ENCODE measurements at regions not wholly inside any gene's neighbourhood (a gene's known extent, or its start where the extent isn't known, plus 50 kb on each side); places are given as distances from the start of the nearest gene placed in this dataset.

GRCh38 chr9:80649496-80649895 is 1039.9 kb downstream of the TLE1 start:
- no peak overlapping the region for H3K4me3 ChIP-seq (ENCODE audit: low read depth, low read length)
- no peak for DNase-seq (ENCODE audit: low read depth)
- TF ChIP-seq CTCF (IDR thresholded peaks at IDR 0.05; ENCODE audit: low read depth, low read length, missing control alignments), result no peak

DNA sequence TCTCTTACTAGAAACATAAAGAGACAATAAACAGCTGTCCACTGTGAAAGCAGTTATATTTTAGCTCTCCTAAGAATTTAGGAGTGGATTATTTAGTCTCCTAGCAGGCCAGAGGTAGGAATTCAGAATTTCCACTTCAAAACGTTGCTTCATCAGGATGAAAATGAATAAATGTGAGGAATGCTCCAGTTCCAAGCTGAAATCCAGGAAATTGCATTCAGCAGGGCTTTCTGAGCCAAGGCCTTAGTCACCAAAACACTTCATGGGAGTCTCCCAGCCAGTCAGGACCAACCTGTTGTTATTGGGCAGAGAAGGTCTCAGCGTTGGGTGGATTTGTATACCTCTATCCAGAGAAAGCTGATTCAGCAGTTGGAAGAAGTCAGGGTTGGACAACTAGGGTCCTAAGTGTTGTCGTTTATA is 1040.3 kb downstream of the TLE1 start:
- no peak for TF ChIP-seq CTCF (IDR thresholded peaks at IDR 0.05; ENCODE audit: low read depth, low read length, missing control alignments)
- no peak for DNase-seq (ENCODE audit: low read depth)

GRCh38 chr9:80648336-80648735 is 1041.0 kb downstream of the TLE1 start:
- no peak overlapping the region for H3K4me3 ChIP-seq (ENCODE audit: low read depth, low read length)
- no peak for TF ChIP-seq CTCF (IDR thresholded peaks at IDR 0.05; ENCODE audit: low read depth, low read length, missing control alignments)
- DNase-seq (ENCODE audit: low read depth), result no peak

More for the DNA sequence above, 1040.3 kb downstream of the TLE1 start:
- H3K4me3 ChIP-seq (ENCODE audit: low read depth, low read length), result no peak overlapping the region

DNA sequence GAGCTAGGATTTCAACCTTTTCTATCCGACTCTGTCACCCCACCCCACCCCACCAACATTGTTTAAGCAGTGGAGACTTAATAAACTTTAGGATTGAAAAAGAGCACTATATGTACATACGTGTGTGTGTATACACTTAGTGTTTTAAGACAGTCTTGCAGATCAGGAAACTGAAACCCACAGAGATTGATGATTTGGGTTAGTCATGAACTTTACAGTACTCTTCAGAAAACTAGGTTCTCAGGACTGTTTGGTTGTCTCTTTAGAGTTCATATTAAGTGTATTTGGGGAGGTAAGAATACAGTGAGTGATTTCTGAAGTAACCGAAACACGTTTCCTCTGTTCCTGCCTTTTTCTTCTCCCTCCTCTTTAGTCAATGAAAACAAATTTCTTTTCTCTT is 1043.1 kb downstream of the TLE1 start:
- no peak for DNase-seq (ENCODE audit: low read depth)
- no peak for TF ChIP-seq CTCF (IDR thresholded peaks at IDR 0.05; ENCODE audit: low read depth, low read length, missing control alignments)

GRCh38 chr9:80644044-80644443 is 1045.3 kb downstream of the TLE1 start:
- no peak overlapping the region for H3K4me3 ChIP-seq (ENCODE audit: low read depth, low read length)
- no peak for DNase-seq (ENCODE audit: low read depth)
- no peak for TF ChIP-seq CTCF (IDR thresholded peaks at IDR 0.05; ENCODE audit: low read depth, low read length, missing control alignments)

More for the DNA sequence above, 1043.1 kb downstream of the TLE1 start:
- H3K4me3 ChIP-seq (ENCODE audit: low read depth, low read length), result no peak overlapping the region

- no peak overlapping the region for H3K4me3 ChIP-seq (ENCODE audit: low read depth, low read length)
- no peak for DNase-seq (ENCODE audit: low read depth)
- no peak for TF ChIP-seq CTCF (IDR thresholded peaks at IDR 0.05; ENCODE audit: low read depth, low read length, missing control alignments)
These were observed 1054.3 kb downstream of the TLE1 start for GRCh38 chr9:80635065-80635464.

DNA sequence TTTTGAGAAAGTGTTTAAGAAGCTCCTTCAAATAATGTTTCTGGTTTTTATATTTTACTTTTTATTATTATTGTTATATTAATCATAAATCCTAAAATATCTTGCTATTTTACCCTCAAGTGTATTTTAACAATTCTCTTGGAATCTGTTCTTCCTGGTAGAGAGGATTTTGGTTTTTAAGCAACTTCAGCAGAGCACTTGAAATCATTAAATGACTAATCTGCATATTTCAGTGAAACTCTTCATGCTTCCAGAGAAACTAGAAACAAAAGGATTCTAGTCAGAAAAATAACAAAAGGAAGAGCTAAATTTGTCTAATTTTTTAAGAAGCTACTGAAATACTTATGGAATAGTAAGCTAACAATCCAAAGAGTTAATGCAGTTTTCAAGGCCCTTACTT is 1057.3 kb downstream of the TLE1 start:
- no peak overlapping the region for H3K4me3 ChIP-seq (ENCODE audit: low read depth, low read length)
- TF ChIP-seq CTCF (IDR thresholded peaks at IDR 0.05; ENCODE audit: low read depth, low read length, missing control alignments), result no peak
- no peak for DNase-seq (ENCODE audit: low read depth)
